H4 (cell line): ENCODE measurements at regions not wholly inside any gene's neighbourhood (a gene's known extent, or its start where the extent isn't known, plus 50 kb on each side); places are given as distances from the start of the nearest gene placed in this dataset.
A peak's percentile ranks its signal among the peaks of the same experiment; 100 is the strongest.

ENCODE experiments used
- DNase-seq: peaks from one replicate; pipeline ENCODE4 v3.0.0-alpha.2; 2015; ENCODE audit warnings: low spot score

DNA sequence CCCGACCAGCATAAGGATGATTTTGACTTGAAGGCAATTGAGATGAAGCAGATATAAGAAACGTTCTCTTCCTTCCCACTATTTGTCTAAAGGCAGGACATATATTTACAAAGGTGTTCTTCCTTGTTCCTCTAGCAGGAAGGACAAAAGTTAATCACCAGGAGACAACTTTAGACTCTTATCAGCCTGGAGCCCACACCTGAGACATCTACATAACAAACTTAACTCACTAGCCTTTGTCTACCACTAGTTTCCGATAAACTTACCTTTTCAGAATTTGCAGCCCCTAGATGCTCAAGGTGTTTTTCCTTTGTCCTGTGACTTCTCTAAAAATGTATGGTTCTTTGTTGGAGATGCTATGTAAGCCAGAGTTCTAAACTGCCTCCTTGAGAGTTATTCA lies 1047.8 kb upstream of the NXPH2 start:
- no peak for DNase-seq

GRCh38 chr2:139825726-139826125 lies 1045.5 kb upstream of the NXPH2 start:
- no peak for DNase-seq

GRCh38 chr2:139819273-139819796 lies 1039.1 kb upstream of the NXPH2 start:
- DNase-seq: no peak

GRCh38 chr2:139814458-139814857 lies 1034.3 kb upstream of the NXPH2 start:
- no peak for DNase-seq

- DNase-seq: no peak
Measured at GRCh38 chr2:139813340-139813739, 1033.2 kb upstream of the NXPH2 start.

DNA sequence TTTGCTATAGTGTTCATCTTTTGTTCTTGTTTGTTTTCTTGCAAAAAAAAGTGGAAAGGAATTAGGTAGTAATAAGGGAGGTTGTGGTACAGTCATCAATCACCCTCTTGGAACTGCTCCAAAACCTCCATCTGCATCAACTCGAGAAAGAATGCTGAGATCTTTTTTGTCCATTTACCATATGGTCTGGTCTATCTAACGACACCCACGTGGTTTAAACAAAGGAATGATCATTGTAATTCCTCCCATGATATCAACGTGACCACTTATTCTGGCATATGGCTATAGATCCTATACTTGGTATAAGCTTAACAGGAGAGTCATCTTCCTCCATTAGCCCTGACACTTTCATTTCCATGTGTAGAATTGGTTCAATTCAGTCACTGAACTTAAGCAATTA lies 1025.3 kb upstream of the NXPH2 start:
- DNase-seq: no peak

GRCh38 chr2:139798391-139798790 lies 1018.2 kb upstream of the NXPH2 start:
- no peak for DNase-seq

GRCh38 chr2:139790807-139791752 lies 1010.9 kb upstream of the NXPH2 start:
- peak; percentile 13 for DNase-seq

GRCh38 chr2:139790136-139790535 lies 1009.9 kb upstream of the NXPH2 start:
- DNase-seq: no peak

- DNase-seq: no peak
Measured at GRCh38 chr2:139778732-139779131, 998.5 kb upstream of the NXPH2 start.

DNA sequence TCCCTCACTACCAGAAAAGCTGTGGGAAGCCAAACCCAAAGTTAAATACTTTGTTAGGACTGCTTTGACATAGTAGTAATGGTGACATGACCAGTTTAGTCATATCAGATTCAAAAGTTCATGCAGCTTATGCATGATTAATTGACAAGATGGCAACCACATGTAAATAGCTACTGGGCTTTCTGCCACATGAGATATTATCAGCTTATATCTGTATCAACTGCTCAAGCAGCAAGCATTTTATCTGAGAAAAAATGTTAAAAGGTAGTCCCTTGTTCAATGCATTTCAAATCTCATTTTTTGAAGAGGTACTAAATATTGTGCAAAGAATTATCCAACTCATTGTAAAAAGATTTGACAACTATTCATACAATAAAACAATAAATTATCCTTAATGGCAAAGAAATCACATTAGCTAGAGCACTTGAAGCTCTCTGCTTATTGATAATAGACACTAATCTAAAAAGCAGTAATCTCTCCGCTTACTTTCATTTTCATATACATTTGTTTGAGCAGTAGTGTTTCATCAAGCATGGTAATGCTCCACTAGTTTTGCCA lies 993.6 kb upstream of the NXPH2 start:
- DNase-seq: no peak

GRCh38 chr2:139769633-139770032 lies 989.4 kb upstream of the NXPH2 start:
- DNase-seq: no peak

- DNase-seq: no peak
Measured at GRCh38 chr2:139763705-139764104, 983.5 kb upstream of the NXPH2 start.

DNA sequence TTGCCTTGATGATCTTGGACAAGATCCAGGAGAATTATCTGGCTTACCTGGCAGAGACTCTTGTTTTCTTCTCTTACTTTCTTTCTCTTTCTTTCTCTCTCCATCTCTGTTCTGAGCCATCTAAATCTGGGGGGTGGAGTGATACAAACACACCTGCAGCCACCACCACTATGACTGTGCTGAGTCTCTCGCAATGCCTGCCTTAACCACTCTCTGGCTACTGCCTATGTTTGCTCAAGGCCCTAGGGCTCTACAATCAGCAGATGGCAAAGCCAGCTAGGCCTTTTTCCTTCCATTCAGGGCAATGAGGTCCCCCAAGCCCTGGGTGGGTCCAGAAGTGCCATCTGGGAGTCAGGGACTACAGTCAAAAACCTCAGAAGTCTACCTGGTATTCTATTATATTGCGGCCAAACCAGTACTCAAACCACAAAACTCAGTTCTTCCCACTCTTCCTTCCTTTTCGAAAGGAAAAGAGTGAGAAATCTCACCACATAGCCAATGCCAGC lies 978.9 kb upstream of the NXPH2 start:
- no peak for DNase-seq

DNA sequence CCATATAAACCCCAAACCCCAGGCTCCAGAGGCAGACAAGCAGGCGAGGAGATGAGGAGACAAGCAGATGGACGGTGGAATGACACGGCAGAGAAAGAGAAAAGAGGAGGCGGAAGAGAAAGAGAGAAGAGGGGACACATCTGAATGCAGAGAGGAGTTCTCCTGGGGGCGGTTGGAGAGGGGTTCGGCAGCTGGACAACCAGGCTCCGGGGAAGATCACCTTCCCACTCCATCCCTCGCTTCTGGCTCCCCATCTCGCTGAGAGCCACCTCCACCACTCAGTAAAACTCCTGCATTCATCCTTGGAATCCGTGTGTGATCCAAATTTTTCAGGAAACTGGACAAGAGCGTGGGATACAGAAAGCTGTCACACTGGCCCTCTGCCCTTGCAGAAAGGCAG lies 966.7 kb upstream of the NXPH2 start:
- DNase-seq: no peak

- no peak for DNase-seq
Measured at GRCh38 chr2:139744273-139744672, 964.1 kb upstream of the NXPH2 start.

GRCh38 chr2:139742216-139743172 lies 962.3 kb upstream of the NXPH2 start:
- no peak for DNase-seq

DNA sequence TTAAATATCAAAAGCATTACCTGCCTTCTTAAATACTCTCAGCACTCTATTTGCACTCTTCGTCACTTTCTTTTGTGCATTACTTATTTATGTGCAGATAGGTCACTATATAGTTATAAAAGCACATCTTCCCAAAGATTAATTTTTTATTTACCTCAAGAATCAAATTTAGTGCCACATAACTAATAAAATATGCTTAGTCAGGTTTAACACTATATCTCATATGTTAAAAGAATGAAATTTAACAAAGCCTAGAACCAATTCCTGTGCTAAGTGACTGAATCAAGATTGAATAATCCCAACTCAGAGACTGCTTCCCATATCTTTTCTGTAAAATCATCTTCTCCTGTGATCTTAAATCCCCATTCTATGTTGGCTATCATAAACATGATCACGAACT lies 957.5 kb upstream of the NXPH2 start:
- no peak for DNase-seq

DNA sequence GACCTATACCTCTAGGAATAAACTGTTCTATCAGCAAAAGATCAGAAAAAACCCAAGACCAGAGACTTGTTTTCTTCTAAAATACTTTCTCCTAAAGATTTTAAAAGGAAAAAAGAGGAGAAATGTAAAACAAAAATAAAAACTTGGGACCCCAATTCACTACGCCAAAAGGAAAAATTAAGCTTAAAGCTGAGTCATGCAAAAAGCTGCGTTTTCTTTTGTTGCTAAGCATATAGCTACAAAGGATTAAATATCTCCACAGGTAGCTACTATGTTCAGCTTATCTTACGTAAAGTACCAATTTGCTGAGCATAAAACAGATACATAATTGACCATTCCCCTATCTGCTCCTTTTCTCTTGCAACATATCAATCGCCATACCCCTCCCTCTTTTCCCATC lies 950.0 kb upstream of the NXPH2 start:
- DNase-seq: no peak

- DNase-seq: no peak
Measured at GRCh38 chr2:139721411-139721995, 941.3 kb upstream of the NXPH2 start.

- DNase-seq: no peak
Measured at GRCh38 chr2:139720056-139720455, 939.9 kb upstream of the NXPH2 start.
